ENCODE measurements at regions not wholly inside any gene's neighbourhood (a gene's known extent, or its start where the extent isn't known, plus 50 kb on each side); places are given as distances from the start of the nearest gene placed in this dataset.
"Not testable (repeated sequence)": the region's sequence is repeated elsewhere in the genome, so short reads cannot be mapped to it uniquely, and the experiment has no call there.

GRCh38 chr4:137394018-137394417 is 138.3 kb downstream of the PCDH18 start:
- no peak for DNase-seq (ENCODE audit: low spot score)

- DNase-seq (ENCODE audit: low spot score) = no peak
These were observed 139.2 kb downstream of the PCDH18 start for GRCh38 chr4:137393044-137393443.

- DNase-seq (ENCODE audit: low spot score) = no peak
These were observed 141.6 kb downstream of the PCDH18 start for GRCh38 chr4:137390707-137391106.

- no peak for DNase-seq (ENCODE audit: low spot score)
These were observed 142.3 kb downstream of the PCDH18 start for GRCh38 chr4:137389911-137390520.

- DNase-seq (ENCODE audit: low spot score) = no peak
These were observed 144.4 kb downstream of the PCDH18 start for GRCh38 chr4:137387924-137388323.

GRCh38 chr4:137384476-137384875 is 147.8 kb downstream of the PCDH18 start:
- DNase-seq (ENCODE audit: low spot score) = no peak

- DNase-seq (ENCODE audit: low spot score) = no peak
These were observed 153.5 kb downstream of the PCDH18 start for GRCh38 chr4:137378821-137379220.

- DNase-seq (ENCODE audit: low spot score) = no peak
These were observed 153.9 kb downstream of the PCDH18 start for GRCh38 chr4:137378393-137378792.

GRCh38 chr4:137376312-137376711 is 156.0 kb downstream of the PCDH18 start:
- no peak for DNase-seq (ENCODE audit: low spot score)

GRCh38 chr4:137375111-137375850 is 157.0 kb downstream of the PCDH18 start:
- DNase-seq (ENCODE audit: low spot score) = no peak

- no peak for DNase-seq (ENCODE audit: low spot score)
These were observed 161.6 kb downstream of the PCDH18 start for GRCh38 chr4:137370679-137371078.

GRCh38 chr4:137370206-137370633 is 162.1 kb downstream of the PCDH18 start:
- DNase-seq (ENCODE audit: low spot score) = no peak

- no peak for DNase-seq (ENCODE audit: low spot score)
These were observed 164.7 kb downstream of the PCDH18 start for GRCh38 chr4:137367620-137368019.

- no peak for DNase-seq (ENCODE audit: low spot score)
These were observed 168.8 kb downstream of the PCDH18 start for GRCh38 chr4:137363496-137363895.

- DNase-seq (ENCODE audit: low spot score) = no peak
These were observed 170.4 kb downstream of the PCDH18 start for GRCh38 chr4:137361756-137362470.

GRCh38 chr4:137360761-137361160 is 171.5 kb downstream of the PCDH18 start:
- no peak for DNase-seq (ENCODE audit: low spot score)

GRCh38 chr4:137359691-137360315 is 172.5 kb downstream of the PCDH18 start:
- no peak for DNase-seq (ENCODE audit: low spot score)

GRCh38 chr4:137354562-137354961 is 177.7 kb downstream of the PCDH18 start:
- DNase-seq (ENCODE audit: low spot score) = not testable (repeated sequence)

- no peak for DNase-seq (ENCODE audit: low spot score)
These were observed 184.9 kb downstream of the PCDH18 start for GRCh38 chr4:137347371-137347770.

GRCh38 chr4:137345597-137345996 is 186.7 kb downstream of the PCDH18 start:
- no peak for DNase-seq (ENCODE audit: low spot score)

- DNase-seq (ENCODE audit: low spot score) = no peak
These were observed 189.1 kb downstream of the PCDH18 start for GRCh38 chr4:137343221-137343620.

- no peak for DNase-seq (ENCODE audit: low spot score)
These were observed 199.3 kb downstream of the PCDH18 start for GRCh38 chr4:137333031-137333430.

- no peak for DNase-seq (ENCODE audit: low spot score)
These were observed 220.0 kb downstream of the PCDH18 start for GRCh38 chr4:137312257-137312656.
